Kidney (tissue), 13 donors: ENCODE measurements at regions not wholly inside any gene's neighbourhood (a gene's known extent, or its start where the extent isn't known, plus 50 kb on each side); places are given as distances from the start of the nearest gene placed in this dataset.

Experiments
- DNase-seq, 5 donors: peaks; one replicate each; pipeline ENCODE4 v3.0.0-alpha.2; 2013 to 2020
- FAIRE-seq: peaks from 2 replicates; lab custom pipeline; 2012; peaks lifted over from hg19 to GRCh38; lab: Jason Lieb, UNC
- H3K27ac ChIP-seq, 2 donors: one replicate each; pipeline ENCODE4 v1.7.0; 2013; ENCODE audit warnings: low read depth in 2 of 2, low read length in 2 of 2, inconsistent platforms in 1 of 2
- H3K27me3 ChIP-seq: one replicate; pipeline ENCODE4 v1.7.1; 2013; ENCODE audit warnings: low read length, inconsistent platforms; ENCODE audit not compliant: control insufficient read depth, insufficient read depth
- H3K36me3 ChIP-seq, 3 donors: one replicate each; pipeline versions ENCODE4 v1.7.0 to v1.7.1; 2013; ENCODE audit warnings: low read length in 3 of 3, control low read depth in 1 of 3, inconsistent platforms in 1 of 3; ENCODE audit not compliant: insufficient read depth in 3 of 3, control insufficient read depth in 2 of 3
- H3K4me1 ChIP-seq, 3 donors: one replicate each; pipeline versions ENCODE4 v1.7.0 to v1.7.1; 2013; ENCODE audit warnings: low read length in 3 of 3, inconsistent platforms in 1 of 3, low read depth in 1 of 3; ENCODE audit not compliant: control insufficient read depth in 2 of 3, insufficient read depth in 2 of 3
- H3K4me3 ChIP-seq, 3 donors: one replicate each; pipeline versions ENCODE4 v1.7.0 to v1.8.1; 2013; ENCODE audit warnings: low read length in 3 of 3, control low read depth in 1 of 3, inconsistent platforms in 1 of 3
- H3K9ac ChIP-seq, 3 donors: one replicate each; pipeline versions ENCODE4 v1.7.0 to v1.7.1; 2013; ENCODE audit warnings: low read length in 3 of 3, control low read depth in 1 of 3, inconsistent platforms in 1 of 3
- H3K9me3 ChIP-seq, 3 donors: one replicate each; pipeline versions ENCODE4 v1.7.0 to v1.7.1; 2013; ENCODE audit warnings: low read length in 3 of 3, control low read depth in 1 of 3, inconsistent platforms in 1 of 3; ENCODE audit not compliant: control insufficient read depth in 2 of 3, insufficient read depth in 1 of 3
- intact Hi-C: fragments of 100-400 bp; cut with DNase I; formaldehyde crosslinking; loops from one replicate; pipeline ENCODE4 v1.11.1; 2022
- TF ChIP-seq, protein P1 (sequence below): IDR thresholded peaks from 3 replicates; pipeline ENCODE4 v1.5.1; 2012; ENCODE audit warnings: mild to moderate bottlenecking, moderate library complexity, borderline replicate concordance; ENCODE audit not compliant: insufficient read depth; ENCODE audit errors: extremely low read depth
- donor health status: control.
- donor health status: control.
- donor health status: control.
- donor health status: control.
- donor health status: control.
- donor health status: DM: yes; HTN: yes; CAD: no.
- donor health status: Normal renal cell carcinoma (clear cell type).

DNA sequence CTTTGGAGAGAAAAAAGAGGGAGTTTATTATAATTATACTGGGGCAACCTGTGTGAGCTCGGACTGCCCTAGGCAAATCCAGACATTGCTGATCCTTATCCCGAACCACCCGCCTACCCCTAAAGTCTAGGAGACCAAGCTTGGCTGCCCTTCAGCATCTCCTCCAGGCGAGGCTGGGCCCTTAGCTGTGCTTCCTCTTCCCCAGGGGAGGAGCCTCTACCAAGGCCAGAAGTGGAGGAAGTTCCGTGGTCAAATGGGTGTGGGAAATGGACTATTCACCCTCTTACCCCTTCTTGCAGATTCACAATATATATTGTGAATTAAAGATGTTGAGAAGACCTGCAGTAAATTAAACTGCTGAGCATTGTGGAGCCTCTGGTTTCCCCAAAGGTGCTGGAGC, 158.3 kb upstream of the HES1 start:
- DNase-seq = no peak
- intact Hi-C loops = no loop called here
- no peak for FAIRE-seq
- H3K36me3 ChIP-seq = no peaks in the 10 kb centered on the region
- no peaks in the 10 kb centered on the region for H3K27me3 ChIP-seq
- no peaks in the 10 kb centered on the region for H3K9me3 ChIP-seq
- H3K4me1 ChIP-seq = peaks cover 0 to 3% (median 0%) of the 10 kb centered on the region in 3 donors
- no peak overlapping the region for H3K4me3 ChIP-seq
- H3K9ac ChIP-seq = no peak overlapping the region
- no peak overlapping the region for H3K27ac ChIP-seq
- TF ChIP-seq, protein P1, sequence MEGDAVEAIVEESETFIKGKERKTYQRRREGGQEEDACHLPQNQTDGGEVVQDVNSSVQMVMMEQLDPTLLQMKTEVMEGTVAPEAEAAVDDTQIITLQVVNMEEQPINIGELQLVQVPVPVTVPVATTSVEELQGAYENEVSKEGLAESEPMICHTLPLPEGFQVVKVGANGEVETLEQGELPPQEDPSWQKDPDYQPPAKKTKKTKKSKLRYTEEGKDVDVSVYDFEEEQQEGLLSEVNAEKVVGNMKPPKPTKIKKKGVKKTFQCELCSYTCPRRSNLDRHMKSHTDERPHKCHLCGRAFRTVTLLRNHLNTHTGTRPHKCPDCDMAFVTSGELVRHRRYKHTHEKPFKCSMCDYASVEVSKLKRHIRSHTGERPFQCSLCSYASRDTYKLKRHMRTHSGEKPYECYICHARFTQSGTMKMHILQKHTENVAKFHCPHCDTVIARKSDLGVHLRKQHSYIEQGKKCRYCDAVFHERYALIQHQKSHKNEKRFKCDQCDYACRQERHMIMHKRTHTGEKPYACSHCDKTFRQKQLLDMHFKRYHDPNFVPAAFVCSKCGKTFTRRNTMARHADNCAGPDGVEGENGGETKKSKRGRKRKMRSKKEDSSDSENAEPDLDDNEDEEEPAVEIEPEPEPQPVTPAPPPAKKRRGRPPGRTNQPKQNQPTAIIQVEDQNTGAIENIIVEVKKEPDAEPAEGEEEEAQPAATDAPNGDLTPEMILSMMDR = no peak

DNA sequence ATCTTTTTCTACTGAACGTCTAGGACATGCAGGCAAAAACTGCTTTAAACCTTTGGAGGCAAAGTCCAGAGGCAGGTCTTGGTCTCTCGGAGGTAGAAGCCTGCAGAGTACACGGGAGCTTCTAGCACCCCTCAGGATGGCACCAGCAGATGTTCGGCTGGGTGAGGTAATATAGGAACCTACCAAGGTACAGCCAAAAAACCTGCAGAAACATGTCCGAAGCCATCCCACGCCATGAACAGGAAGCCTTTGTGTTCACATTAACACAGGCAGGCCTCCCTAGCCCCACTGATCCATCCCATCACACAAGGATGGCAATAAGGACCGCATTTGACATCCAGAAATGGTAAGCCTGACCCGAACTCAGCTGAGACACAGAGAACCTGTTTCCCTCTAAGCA, 157.9 kb upstream of the HES1 start:
- DNase-seq (no peak), FAIRE-seq (no peak)

DNA sequence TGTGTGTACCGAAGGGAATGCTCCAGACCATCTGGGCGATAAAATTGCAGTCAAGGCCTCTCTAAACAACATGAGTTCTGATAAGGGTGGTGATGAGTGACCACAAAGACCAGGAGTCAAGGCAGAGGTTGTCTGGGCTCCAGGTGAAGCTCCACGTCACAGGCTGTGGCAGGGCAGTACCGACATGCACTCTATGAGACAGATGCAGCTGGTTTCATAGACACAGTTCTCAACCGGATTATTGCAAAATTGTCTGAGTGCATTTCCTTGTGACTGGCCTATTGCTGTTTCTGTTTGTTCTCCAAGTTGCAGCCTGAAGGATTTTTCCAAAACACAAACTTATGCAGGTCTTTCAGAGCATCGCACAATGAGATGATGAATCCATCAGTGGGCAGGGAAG, 157.5 kb upstream of the HES1 start:
- FAIRE-seq (no peak), DNase-seq (no peak)
- H3K27me3 ChIP-seq = no peaks in the 10 kb centered on the region
- H3K9ac ChIP-seq = no peak overlapping the region
- TF ChIP-seq, protein P1 = no peak
- no peak overlapping the region for H3K4me3 ChIP-seq
- no peaks in the 10 kb centered on the region for H3K9me3 ChIP-seq
- H3K4me1 ChIP-seq = peaks cover 0 to 3% (median 0%) of the 10 kb centered on the region in 3 donors
- no peaks in the 10 kb centered on the region for H3K36me3 ChIP-seq
- intact Hi-C loops = no loop called here
- H3K27ac ChIP-seq = no peak overlapping the region

More for the DNA sequence above, 157.9 kb upstream of the HES1 start:
- H3K9ac ChIP-seq = no peak overlapping the region
- H3K27me3 ChIP-seq = no peaks in the 10 kb centered on the region
- H3K36me3 ChIP-seq = no peaks in the 10 kb centered on the region
- intact Hi-C loops = no loop called here
- no peak overlapping the region for H3K4me3 ChIP-seq
- TF ChIP-seq, protein P1 = no peak
- no peak overlapping the region for H3K27ac ChIP-seq
- H3K9me3 ChIP-seq = no peaks in the 10 kb centered on the region
- peaks cover 0 to 3% (median 0%) of the 10 kb centered on the region in 3 donors for H3K4me1 ChIP-seq

DNA sequence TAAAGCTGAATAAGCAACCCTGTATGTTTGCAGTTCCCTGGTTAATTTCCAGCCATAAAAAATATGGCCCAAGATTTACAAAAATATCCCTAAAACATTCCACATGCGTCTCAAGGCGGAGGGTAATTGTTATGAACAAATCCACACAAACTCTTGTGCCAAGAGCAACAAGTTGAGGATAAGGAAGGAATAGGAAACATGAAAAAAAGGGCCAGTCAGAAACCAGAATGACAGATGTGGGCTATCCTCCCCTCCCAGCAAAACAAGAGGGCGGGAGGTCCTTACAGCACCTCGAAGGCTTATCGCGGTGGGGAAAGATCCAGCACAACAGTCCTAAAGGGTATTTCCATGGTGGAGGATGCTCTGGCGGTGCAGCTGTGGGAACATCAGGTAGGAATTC, 155.6 kb upstream of the HES1 start:
- H3K4me3 ChIP-seq = no peak overlapping the region
- no peaks in the 10 kb centered on the region for H3K4me1 ChIP-seq
- H3K9ac ChIP-seq = no peak overlapping the region
- H3K27me3 ChIP-seq = no peaks in the 10 kb centered on the region
- FAIRE-seq (no peak), DNase-seq (peak in 1 of 5 donors; percentile 85)
- H3K36me3 ChIP-seq = no peaks in the 10 kb centered on the region
- intact Hi-C loops = no loop called here
- TF ChIP-seq, protein P1 = no peak
- H3K27ac ChIP-seq = no peak overlapping the region
- H3K9me3 ChIP-seq = no peaks in the 10 kb centered on the region
